ENCODE measurements at regions not wholly inside any gene's neighbourhood (a gene's known extent, or its start where the extent isn't known, plus 50 kb on each side); places are given as distances from the start of the nearest gene placed in this dataset.

DNA sequence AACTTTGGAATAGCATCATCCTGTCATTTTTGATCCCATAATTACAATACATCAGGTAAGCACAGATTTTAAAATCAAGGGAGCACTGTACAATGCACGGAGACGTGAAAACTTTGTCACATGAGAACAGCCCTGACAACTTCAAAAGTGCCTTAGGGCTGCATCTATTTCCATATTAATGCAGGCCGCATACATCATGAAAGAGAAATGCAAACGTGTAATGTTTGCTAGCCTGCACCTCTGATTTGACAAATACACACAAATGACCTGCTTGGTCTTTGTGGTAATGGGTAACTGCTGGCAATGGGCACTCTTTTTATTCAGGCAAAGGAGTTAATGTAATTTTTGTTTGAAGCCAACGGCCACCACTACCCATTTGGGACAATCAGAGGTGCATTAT is 202.0 kb upstream of the EPHA4 start:
- TF ChIP-seq, protein P1, sequence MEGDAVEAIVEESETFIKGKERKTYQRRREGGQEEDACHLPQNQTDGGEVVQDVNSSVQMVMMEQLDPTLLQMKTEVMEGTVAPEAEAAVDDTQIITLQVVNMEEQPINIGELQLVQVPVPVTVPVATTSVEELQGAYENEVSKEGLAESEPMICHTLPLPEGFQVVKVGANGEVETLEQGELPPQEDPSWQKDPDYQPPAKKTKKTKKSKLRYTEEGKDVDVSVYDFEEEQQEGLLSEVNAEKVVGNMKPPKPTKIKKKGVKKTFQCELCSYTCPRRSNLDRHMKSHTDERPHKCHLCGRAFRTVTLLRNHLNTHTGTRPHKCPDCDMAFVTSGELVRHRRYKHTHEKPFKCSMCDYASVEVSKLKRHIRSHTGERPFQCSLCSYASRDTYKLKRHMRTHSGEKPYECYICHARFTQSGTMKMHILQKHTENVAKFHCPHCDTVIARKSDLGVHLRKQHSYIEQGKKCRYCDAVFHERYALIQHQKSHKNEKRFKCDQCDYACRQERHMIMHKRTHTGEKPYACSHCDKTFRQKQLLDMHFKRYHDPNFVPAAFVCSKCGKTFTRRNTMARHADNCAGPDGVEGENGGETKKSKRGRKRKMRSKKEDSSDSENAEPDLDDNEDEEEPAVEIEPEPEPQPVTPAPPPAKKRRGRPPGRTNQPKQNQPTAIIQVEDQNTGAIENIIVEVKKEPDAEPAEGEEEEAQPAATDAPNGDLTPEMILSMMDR (conservative IDR thresholded peaks at IDR 0.05) = no peak
- no peak for TF ChIP-seq EZH2 (IDR thresholded peaks at IDR 0.05; ENCODE audit: low read depth)

All from PC-9 (cell line).